Thyroid gland (tissue), 4 donors: ENCODE measurements at regions not wholly inside any gene's neighbourhood (a gene's known extent, or its start where the extent isn't known, plus 50 kb on each side); places are given as distances from the start of the nearest gene placed in this dataset.

Experiments used
- DNase-seq, 2 donors: peaks; one replicate each; pipeline ENCODE4 v3.0.0-alpha.2; 2019
- H3K27ac ChIP-seq, 3 donors: fragments of 200-600 bp; sonication (generic); 1 replicate in 2 of 3; 2 replicates in 1 of 3; pipeline ENCODE4 v1.5.1; 2016 to 2019; ENCODE audit warnings: mild to moderate bottlenecking in 1 of 3, moderate library complexity in 1 of 3
- H3K27me3 ChIP-seq: fragments of 200-600 bp; sonication (generic); one replicate; pipeline ENCODE4 v1.5.1; 2019
- H3K36me3 ChIP-seq, 2 donors: fragments of 200-600 bp; sonication (generic); one replicate each; pipeline ENCODE4 v1.5.1; 2016 to 2019
- H3K4me1 ChIP-seq, 2 donors: fragments of 200-600 bp; sonication (generic); one replicate each; pipeline ENCODE4 v1.5.1; 2017 to 2019
- H3K4me3 ChIP-seq, 3 donors: fragments of 200-600 bp; sonication (generic); replicated peaks in 1 of 3; 1 replicate in 2 of 3; 2 replicates in 1 of 3; pipeline ENCODE4 v1.5.1; 2016; ENCODE audit warnings: mild to moderate bottlenecking in 1 of 3
- H3K9me3 ChIP-seq: fragments of 200-600 bp; sonication (generic); one replicate; pipeline ENCODE4 v1.5.1; 2017
- CTCF ChIP-seq, 6 experiments: fragments of 200-600 bp in 3 of 6; fragments of 450-650 bp in 3 of 6; sonication (generic) in 3 of 6; IDR thresholded peaks; one replicate each; pipeline ENCODE4 v1.5.1; 2016 to 2019; ENCODE audit warnings: antibody characterized with exemption in 6 of 6, mild to moderate bottlenecking in 2 of 6, inconsistent platforms in 1 of 6, moderate library complexity in 1 of 6
- POLR2A ChIP-seq, 2 donors: fragments of 450-650 bp; IDR thresholded peaks; one replicate each; pipeline ENCODE4 v1.6.1; 2017; ENCODE audit warnings: antibody characterized with exemption in 2 of 2, mild to moderate bottlenecking in 2 of 2, moderate library complexity in 1 of 2
- WGBS, 2 donors: methylation state at CpG; one replicate each; pipeline ENCODE4 v1.1.5; 2017; 5-methylcytosine and 5-hydroxymethylcytosine counted together
- intact Hi-C: fragments of 100-400 bp; cut with DNase I; formaldehyde crosslinking; loops from one replicate; pipeline ENCODE4 v1.15.1; 2023

GRCh38 chr18:38322206-38322605 is 756.6 kb upstream of the CELF4 start:
- TF ChIP-seq CTCF (IDR thresholded peaks at IDR 0.05) (no peak), POLR2A (IDR thresholded peaks at IDR 0.05) (no peak)
- intact Hi-C loops: no loop called here
- H3K27me3 ChIP-seq: no peaks in the 10 kb centered on the region
- H3K4me1 ChIP-seq: no peaks in the 10 kb centered on the region
- WGBS, 2 donors: 54 to 71% methylated on average over 1 of the region's 1 CpG
- H3K4me3 ChIP-seq: no peak overlapping the region
- DNase-seq: no peak
- H3K27ac ChIP-seq: no peak overlapping the region
- H3K9me3 ChIP-seq: no peaks in the 10 kb centered on the region
- H3K36me3 ChIP-seq: no peaks in the 10 kb centered on the region

DNA sequence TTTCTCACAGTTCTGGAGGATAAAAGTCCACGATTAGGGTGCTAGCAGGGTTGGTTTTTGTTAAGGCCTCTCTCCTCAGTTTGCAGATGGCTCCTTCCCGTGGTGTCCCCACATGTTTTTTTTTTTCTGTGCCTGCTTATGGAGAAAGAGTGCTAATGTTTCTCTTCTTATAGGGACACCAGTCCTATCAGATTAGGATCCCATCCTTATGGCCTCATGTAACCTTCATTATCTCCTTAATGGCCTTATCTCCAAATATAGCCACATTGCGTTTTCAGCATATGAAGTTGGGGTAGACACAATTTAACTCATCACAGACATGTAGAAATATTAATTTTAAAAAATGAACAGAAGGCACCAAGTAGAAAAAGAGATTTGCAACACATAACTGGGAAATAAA is 755.7 kb upstream of the CELF4 start:
- no peak for DNase-seq
- intact Hi-C loops: no loop called here
- Histone ChIP-seq H3K36me3 (no peaks in the 10 kb centered on the region), H3K9me3 (no peaks in the 10 kb centered on the region), H3K27me3 (no peaks in the 10 kb centered on the region), H3K4me1 (no peaks in the 10 kb centered on the region), H3K4me3 (no peak overlapping the region), H3K27ac (no peak overlapping the region)
- WGBS, 2 donors: 79 to 80% methylated on average over 3 of the region's 3 CpGs
- no peak for TF ChIP-seq CTCF (IDR thresholded peaks at IDR 0.05)
- TF ChIP-seq POLR2A (IDR thresholded peaks at IDR 0.05): no peak

GRCh38 chr18:38318416-38318815 is 752.8 kb upstream of the CELF4 start:
- no peak for TF ChIP-seq POLR2A (IDR thresholded peaks at IDR 0.05)
- TF ChIP-seq CTCF (IDR thresholded peaks at IDR 0.05): no peak
- H3K27me3 ChIP-seq: no peaks in the 10 kb centered on the region
- H3K4me3 ChIP-seq: no peak overlapping the region
- no peaks in the 10 kb centered on the region for H3K4me1 ChIP-seq
- no peaks in the 10 kb centered on the region for H3K36me3 ChIP-seq
- DNase-seq: no peak
- H3K9me3 ChIP-seq: no peaks in the 10 kb centered on the region
- H3K27ac ChIP-seq: no peak overlapping the region
- intact Hi-C loops: no loop called here

- DNase-seq: no peak
- no peaks in the 10 kb centered on the region for H3K4me1 ChIP-seq
- H3K36me3 ChIP-seq: no peaks in the 10 kb centered on the region
- H3K4me3 ChIP-seq: no peak overlapping the region
- H3K9me3 ChIP-seq: no peaks in the 10 kb centered on the region
- no peak overlapping the region for H3K27ac ChIP-seq
- TF ChIP-seq POLR2A (IDR thresholded peaks at IDR 0.05) (no peak), CTCF (IDR thresholded peaks at IDR 0.05) (no peak)
- no peaks in the 10 kb centered on the region for H3K27me3 ChIP-seq
- intact Hi-C loops: no loop called here
These were observed 748.2 kb upstream of the CELF4 start for GRCh38 chr18:38313831-38314230.

- intact Hi-C loops: no loop called here
These were observed 746.9 kb upstream of the CELF4 start for GRCh38 chr18:38312532-38312931.

More at GRCh38 chr18:38312532-38312931, 746.9 kb upstream of the CELF4 start:
- Histone ChIP-seq H3K36me3 (no peaks in the 10 kb centered on the region), H3K27me3 (no peaks in the 10 kb centered on the region), H3K4me3 (no peak overlapping the region), H3K4me1 (no peaks in the 10 kb centered on the region), H3K9me3 (no peaks in the 10 kb centered on the region), H3K27ac (no peak overlapping the region)
- DNase-seq: no peak
- TF ChIP-seq POLR2A (IDR thresholded peaks at IDR 0.05) (no peak), CTCF (IDR thresholded peaks at IDR 0.05) (no peak)
- WGBS, 2 donors: 63 to 64% methylated on average over 3 of the region's 3 CpGs
